DND-41 (cell line): ENCODE measurements at regions not wholly inside any gene's neighbourhood (a gene's known extent, or its start where the extent isn't known, plus 50 kb on each side); places are given as distances from the start of the nearest gene placed in this dataset.

Experiments used
- EZH2 ChIP-seq: IDR thresholded peaks from 3 replicates; pipeline ENCODE4 v1.6.1; 2012; ENCODE audit warnings: borderline replicate concordance, low read depth, mild to moderate bottlenecking, moderate library complexity, low read length, inconsistent platforms; ENCODE audit not compliant: severe bottlenecking
- TF ChIP-seq, protein P1 (sequence below): IDR thresholded peaks from 2 replicates; pipeline ENCODE4 v1.5.1; 2012; ENCODE audit warnings: borderline replicate concordance, low read length, moderate library complexity, mild to moderate bottlenecking; ENCODE audit not compliant: poor library complexity, severe bottlenecking; ENCODE audit errors: extremely low read depth

DNA sequence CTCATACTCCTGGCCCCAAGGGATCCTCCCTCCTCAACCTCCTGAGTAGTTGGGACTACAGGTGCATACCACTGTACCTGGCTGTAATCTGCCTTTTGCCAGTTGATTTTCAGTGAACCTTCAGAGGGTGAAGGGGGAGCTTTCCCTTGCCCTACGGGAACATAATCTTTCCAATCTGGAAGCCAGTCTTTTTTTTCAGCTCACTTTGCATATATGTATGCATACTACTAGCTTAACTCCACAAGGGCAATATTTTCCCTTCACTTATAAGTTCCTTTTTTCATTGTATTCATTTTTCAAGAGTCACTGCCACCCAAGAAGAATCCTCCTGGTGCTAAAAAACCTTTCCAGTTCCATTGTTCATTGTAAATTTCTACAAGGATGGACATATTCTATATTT lies 53.4 kb upstream of the GCM1 start:
- no peak for TF ChIP-seq EZH2
- TF ChIP-seq, protein P1, sequence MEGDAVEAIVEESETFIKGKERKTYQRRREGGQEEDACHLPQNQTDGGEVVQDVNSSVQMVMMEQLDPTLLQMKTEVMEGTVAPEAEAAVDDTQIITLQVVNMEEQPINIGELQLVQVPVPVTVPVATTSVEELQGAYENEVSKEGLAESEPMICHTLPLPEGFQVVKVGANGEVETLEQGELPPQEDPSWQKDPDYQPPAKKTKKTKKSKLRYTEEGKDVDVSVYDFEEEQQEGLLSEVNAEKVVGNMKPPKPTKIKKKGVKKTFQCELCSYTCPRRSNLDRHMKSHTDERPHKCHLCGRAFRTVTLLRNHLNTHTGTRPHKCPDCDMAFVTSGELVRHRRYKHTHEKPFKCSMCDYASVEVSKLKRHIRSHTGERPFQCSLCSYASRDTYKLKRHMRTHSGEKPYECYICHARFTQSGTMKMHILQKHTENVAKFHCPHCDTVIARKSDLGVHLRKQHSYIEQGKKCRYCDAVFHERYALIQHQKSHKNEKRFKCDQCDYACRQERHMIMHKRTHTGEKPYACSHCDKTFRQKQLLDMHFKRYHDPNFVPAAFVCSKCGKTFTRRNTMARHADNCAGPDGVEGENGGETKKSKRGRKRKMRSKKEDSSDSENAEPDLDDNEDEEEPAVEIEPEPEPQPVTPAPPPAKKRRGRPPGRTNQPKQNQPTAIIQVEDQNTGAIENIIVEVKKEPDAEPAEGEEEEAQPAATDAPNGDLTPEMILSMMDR = no peak
